ENCODE measurements at regions not wholly inside any gene's neighbourhood (a gene's known extent, or its start where the extent isn't known, plus 50 kb on each side); places are given as distances from the start of the nearest gene placed in this dataset.

DNA sequence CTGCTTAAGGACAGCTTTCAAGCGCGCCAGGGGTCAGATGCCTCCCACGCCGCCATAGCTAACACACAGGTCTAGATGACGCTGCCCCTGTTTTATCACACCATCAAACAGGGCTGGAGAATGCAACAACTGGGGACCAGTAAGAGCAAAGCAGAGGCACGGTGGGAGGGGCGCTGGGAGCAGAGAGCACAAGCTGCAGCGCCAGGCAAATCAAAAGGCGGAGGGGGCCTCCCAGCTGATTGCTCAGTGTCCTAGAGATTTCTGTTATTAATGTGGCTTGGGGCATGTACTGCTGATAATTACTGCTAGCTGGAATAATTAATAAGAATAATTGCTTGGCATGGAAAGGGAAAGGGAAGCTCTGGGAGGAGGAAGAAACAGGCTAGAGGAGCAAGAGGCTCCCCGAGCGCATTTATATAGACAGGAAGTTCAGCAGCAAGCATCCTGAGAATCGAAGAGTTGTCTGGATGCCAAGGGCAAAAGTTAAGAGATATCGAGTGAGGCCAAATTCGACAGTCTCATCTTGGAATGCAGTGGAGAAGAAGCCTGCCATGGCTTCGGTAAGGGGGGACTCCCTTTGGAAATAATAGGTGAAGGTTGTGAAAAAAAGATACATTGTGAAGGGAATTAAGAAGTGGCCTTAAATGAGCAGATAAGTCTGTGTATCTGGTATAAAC is 104.5 kb upstream of the ZNF521 start:
- no peak for DNase-seq
- TF ChIP-seq, protein P1, sequence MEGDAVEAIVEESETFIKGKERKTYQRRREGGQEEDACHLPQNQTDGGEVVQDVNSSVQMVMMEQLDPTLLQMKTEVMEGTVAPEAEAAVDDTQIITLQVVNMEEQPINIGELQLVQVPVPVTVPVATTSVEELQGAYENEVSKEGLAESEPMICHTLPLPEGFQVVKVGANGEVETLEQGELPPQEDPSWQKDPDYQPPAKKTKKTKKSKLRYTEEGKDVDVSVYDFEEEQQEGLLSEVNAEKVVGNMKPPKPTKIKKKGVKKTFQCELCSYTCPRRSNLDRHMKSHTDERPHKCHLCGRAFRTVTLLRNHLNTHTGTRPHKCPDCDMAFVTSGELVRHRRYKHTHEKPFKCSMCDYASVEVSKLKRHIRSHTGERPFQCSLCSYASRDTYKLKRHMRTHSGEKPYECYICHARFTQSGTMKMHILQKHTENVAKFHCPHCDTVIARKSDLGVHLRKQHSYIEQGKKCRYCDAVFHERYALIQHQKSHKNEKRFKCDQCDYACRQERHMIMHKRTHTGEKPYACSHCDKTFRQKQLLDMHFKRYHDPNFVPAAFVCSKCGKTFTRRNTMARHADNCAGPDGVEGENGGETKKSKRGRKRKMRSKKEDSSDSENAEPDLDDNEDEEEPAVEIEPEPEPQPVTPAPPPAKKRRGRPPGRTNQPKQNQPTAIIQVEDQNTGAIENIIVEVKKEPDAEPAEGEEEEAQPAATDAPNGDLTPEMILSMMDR (IDR thresholded peaks at IDR 0.05; ENCODE audit: unreplicated experiment), result no peak
- Mint-ChIP-seq H3K9me3 (ENCODE audit: low read depth, unreplicated experiment) (peaks cover 9% of the 10 kb centered on the region), H3K4me1 (ENCODE audit: low read depth, unreplicated experiment) (no peaks in the 10 kb centered on the region), H3K36me3 (ENCODE audit: insufficient read depth, unreplicated experiment) (no peaks in the 10 kb centered on the region), H3K27ac (ENCODE audit: unreplicated experiment) (no peak overlapping the region), H3K4me3 (ENCODE audit: low read depth, unreplicated experiment) (no peak overlapping the region), H3K27me3 (ENCODE audit: unreplicated experiment) (peaks cover 38% of the 10 kb centered on the region)
- CTCF ChIA-PET, result no interaction called here
- intact Hi-C loops (cut with micrococcal nuclease; ENCODE audit: unreplicated experiment), result no loop called here
- no TSS peak for BruUV-seq (replicated peaks)

DNA sequence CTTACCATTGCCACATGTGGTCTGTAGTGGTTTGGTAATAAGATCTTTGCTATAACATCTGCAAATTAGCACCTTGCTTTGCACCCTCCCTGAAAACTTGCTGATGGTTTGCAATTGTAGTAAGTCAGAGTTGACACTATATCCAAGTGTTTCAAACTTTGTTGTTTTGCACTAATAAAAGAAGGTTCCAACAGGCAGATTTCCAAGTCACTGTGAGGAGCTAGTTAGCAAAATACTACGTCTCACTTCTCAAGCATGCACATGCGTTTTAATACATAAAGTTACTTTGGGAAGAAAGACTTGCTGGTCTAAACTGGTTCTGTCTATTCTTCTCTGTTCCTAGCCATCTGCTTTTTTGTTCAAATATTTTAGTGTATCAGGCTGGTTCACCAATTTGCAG is 103.7 kb upstream of the ZNF521 start:
- no peaks in the 10 kb centered on the region for H3K36me3 Mint-ChIP-seq (ENCODE audit: insufficient read depth, unreplicated experiment)
- BruUV-seq (replicated peaks), result no TSS peak
- no peak overlapping the region for H3K4me3 Mint-ChIP-seq (ENCODE audit: low read depth, unreplicated experiment)
- intact Hi-C loops (cut with micrococcal nuclease; ENCODE audit: unreplicated experiment), result no loop called here
- CTCF ChIA-PET, result no interaction called here
- no peak for DNase-seq
- no peaks in the 10 kb centered on the region for H3K4me1 Mint-ChIP-seq (ENCODE audit: low read depth, unreplicated experiment)
- peaks cover 14% of the 10 kb centered on the region for H3K9me3 Mint-ChIP-seq (ENCODE audit: low read depth, unreplicated experiment)
- H3K27ac Mint-ChIP-seq (ENCODE audit: unreplicated experiment), result no peak overlapping the region
- peaks cover 38% of the 10 kb centered on the region for H3K27me3 Mint-ChIP-seq (ENCODE audit: unreplicated experiment)
- TF ChIP-seq, protein P1 (IDR thresholded peaks at IDR 0.05; ENCODE audit: unreplicated experiment), result no peak

DNA sequence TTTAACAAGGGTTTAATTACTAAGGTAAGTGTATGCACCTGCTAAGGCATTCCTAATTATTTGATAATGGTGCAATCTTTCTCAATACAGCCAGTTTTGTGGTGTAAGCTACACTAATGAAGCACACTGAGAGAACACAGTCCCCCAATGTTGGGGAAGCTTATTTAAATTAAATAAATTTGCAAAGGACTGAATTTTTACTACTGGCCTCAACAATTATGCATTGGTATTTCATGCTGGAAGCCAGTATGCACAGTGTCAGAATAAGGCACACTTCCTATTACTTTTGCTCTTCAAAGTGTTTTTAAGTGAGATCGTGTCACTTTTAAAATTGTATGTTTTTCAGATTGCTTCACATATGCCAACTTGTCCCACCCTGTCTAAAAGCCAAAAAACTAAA is 103.2 kb upstream of the ZNF521 start:
- BruUV-seq (replicated peaks), result no TSS peak
- peaks cover 14% of the 10 kb centered on the region for H3K9me3 Mint-ChIP-seq (ENCODE audit: low read depth, unreplicated experiment)
- H3K36me3 Mint-ChIP-seq (ENCODE audit: insufficient read depth, unreplicated experiment), result no peaks in the 10 kb centered on the region
- intact Hi-C loops (cut with micrococcal nuclease; ENCODE audit: unreplicated experiment), result no loop called here
- DNase-seq, result no peak
- no peaks in the 10 kb centered on the region for H3K4me1 Mint-ChIP-seq (ENCODE audit: low read depth, unreplicated experiment)
- H3K27ac Mint-ChIP-seq (ENCODE audit: unreplicated experiment), result no peak overlapping the region
- CTCF ChIA-PET, result no interaction called here
- H3K27me3 Mint-ChIP-seq (ENCODE audit: unreplicated experiment), result peaks cover 33% of the 10 kb centered on the region
- TF ChIP-seq, protein P1 (IDR thresholded peaks at IDR 0.05; ENCODE audit: unreplicated experiment), result no peak
- H3K4me3 Mint-ChIP-seq (ENCODE audit: low read depth, unreplicated experiment), result no peak overlapping the region

DNA sequence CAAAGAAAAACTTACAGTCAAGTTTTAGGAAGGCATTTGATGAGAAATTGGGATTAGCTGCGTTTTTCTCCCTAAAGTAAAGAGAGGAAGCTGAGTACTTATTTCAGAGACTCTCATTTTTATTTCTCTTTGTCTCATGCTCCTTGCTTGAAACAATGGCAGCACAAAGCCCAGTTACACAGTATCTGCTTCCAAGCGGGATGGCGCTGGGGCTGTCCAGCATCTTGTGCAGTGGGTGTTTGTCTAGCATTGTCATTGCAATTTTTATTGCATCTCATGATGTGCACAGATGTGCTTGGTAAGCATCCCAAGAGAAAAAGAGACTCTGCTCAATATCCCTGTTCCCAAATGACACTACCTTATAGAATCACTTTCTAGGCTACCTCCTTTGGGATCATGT is 102.8 kb upstream of the ZNF521 start:
- no peak overlapping the region for H3K4me3 Mint-ChIP-seq (ENCODE audit: low read depth, unreplicated experiment)
- H3K9me3 Mint-ChIP-seq (ENCODE audit: low read depth, unreplicated experiment), result peaks cover 14% of the 10 kb centered on the region
- CTCF ChIA-PET, result no interaction called here
- TF ChIP-seq, protein P1 (IDR thresholded peaks at IDR 0.05; ENCODE audit: unreplicated experiment), result no peak
- no peak overlapping the region for H3K27ac Mint-ChIP-seq (ENCODE audit: unreplicated experiment)
- H3K27me3 Mint-ChIP-seq (ENCODE audit: unreplicated experiment), result peaks cover 28% of the 10 kb centered on the region
- intact Hi-C loops (cut with micrococcal nuclease; ENCODE audit: unreplicated experiment), result no loop called here
- H3K4me1 Mint-ChIP-seq (ENCODE audit: low read depth, unreplicated experiment), result no peaks in the 10 kb centered on the region
- DNase-seq, result no peak
- no peaks in the 10 kb centered on the region for H3K36me3 Mint-ChIP-seq (ENCODE audit: insufficient read depth, unreplicated experiment)
- BruUV-seq (replicated peaks), result no TSS peak
